SK-N-MC (cell line): ENCODE measurements at regions not wholly inside any gene's neighbourhood (a gene's known extent, or its start where the extent isn't known, plus 50 kb on each side); places are given as distances from the start of the nearest gene placed in this dataset.

ENCODE experiments used
- EZH2 ChIP-seq: fragments of 200-600 bp; sonication (generic); IDR thresholded peaks from one replicate; pipeline ENCODE4 v1.6.1; 2017; ENCODE audit warnings: antibody characterized with exemption
- POLR2AphosphoS5 ChIP-seq: IDR thresholded peaks from 2 replicates; pipeline ENCODE4 v1.6.1; 2012; ENCODE audit warnings: mild to moderate bottlenecking, low read depth, low read length, borderline replicate concordance

GRCh38 chr2:11938196-11938595, 191.8 kb downstream of the LPIN1 start:
- no peak for TF ChIP-seq EZH2
- no peak for TF ChIP-seq POLR2AphosphoS5
